Peyer's patch (tissue), 4 donors: ENCODE measurements at regions not wholly inside any gene's neighbourhood (a gene's known extent, or its start where the extent isn't known, plus 50 kb on each side); places are given as distances from the start of the nearest gene placed in this dataset.

Experiments used
- POLR2A ChIP-seq, 2 donors: fragments of 450-650 bp; IDR thresholded peaks; one replicate each; pipeline ENCODE4 v1.5.1; 2017; ENCODE audit warnings: antibody characterized with exemption in 2 of 2, mild to moderate bottlenecking in 2 of 2, moderate library complexity in 2 of 2
- TF ChIP-seq, protein P1 (sequence below), 6 experiments: fragments of 450-650 bp in 4 of 6; fragments of 200-600 bp in 2 of 6; sonication (generic) in 1 of 6; IDR thresholded peaks; one replicate each; pipeline ENCODE4 v1.5.1; 2017 to 2019; ENCODE audit warnings: antibody characterized with exemption in 6 of 6, mild to moderate bottlenecking in 3 of 6, moderate library complexity in 1 of 6

DNA sequence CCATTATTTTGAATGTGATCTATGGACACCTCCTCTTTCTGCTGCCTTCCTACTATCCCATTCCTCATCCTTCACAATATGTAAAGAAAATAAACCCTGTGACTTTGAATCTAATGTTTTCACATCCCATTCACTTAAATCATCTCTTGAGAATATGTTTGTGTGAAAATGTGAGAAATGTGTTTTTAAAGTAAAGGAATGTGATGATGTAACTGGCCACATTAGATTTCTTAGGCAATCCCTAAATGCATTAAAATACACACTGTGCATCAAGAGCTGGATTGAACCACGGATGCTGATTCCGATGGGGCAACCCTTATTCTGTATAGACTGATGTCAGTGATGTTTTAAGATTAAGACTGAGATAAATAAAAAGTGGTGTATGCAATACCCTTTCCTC is 558.9 kb upstream of the TENM3 start:
- TF ChIP-seq POLR2A (IDR thresholded peaks at IDR 0.05), result no peak
- TF ChIP-seq, protein P1, sequence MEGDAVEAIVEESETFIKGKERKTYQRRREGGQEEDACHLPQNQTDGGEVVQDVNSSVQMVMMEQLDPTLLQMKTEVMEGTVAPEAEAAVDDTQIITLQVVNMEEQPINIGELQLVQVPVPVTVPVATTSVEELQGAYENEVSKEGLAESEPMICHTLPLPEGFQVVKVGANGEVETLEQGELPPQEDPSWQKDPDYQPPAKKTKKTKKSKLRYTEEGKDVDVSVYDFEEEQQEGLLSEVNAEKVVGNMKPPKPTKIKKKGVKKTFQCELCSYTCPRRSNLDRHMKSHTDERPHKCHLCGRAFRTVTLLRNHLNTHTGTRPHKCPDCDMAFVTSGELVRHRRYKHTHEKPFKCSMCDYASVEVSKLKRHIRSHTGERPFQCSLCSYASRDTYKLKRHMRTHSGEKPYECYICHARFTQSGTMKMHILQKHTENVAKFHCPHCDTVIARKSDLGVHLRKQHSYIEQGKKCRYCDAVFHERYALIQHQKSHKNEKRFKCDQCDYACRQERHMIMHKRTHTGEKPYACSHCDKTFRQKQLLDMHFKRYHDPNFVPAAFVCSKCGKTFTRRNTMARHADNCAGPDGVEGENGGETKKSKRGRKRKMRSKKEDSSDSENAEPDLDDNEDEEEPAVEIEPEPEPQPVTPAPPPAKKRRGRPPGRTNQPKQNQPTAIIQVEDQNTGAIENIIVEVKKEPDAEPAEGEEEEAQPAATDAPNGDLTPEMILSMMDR (IDR thresholded peaks at IDR 0.05), result no peak
